Keratinocyte (primary cell): ENCODE measurements at regions not wholly inside any gene's neighbourhood (a gene's known extent, or its start where the extent isn't known, plus 50 kb on each side); places are given as distances from the start of the nearest gene placed in this dataset.

ENCODE experiments used
- EZH2 ChIP-seq: IDR thresholded peaks from one replicate; pipeline ENCODE4 v1.6.1; 2012; ENCODE audit warnings: inconsistent platforms, mild to moderate bottlenecking, low read length, moderate library complexity
- TF ChIP-seq, protein P1 (sequence below), 3 experiments: IDR thresholded peaks in 1 of 3; conservative IDR thresholded peaks in 1 of 3; optimal IDR thresholded peaks in 1 of 3; 2 replicates in 2 of 3; 3 replicates in 1 of 3; pipeline versions ENCODE3 to v1.5.1; 2011; ENCODE audit warnings: low read length in 3 of 3, mild to moderate bottlenecking in 3 of 3, moderate library complexity in 2 of 3, control low read depth in 1 of 3, inconsistent platforms in 1 of 3; ENCODE audit not compliant: insufficient read depth in 2 of 3; ENCODE audit errors: extremely low read depth in 1 of 3

DNA sequence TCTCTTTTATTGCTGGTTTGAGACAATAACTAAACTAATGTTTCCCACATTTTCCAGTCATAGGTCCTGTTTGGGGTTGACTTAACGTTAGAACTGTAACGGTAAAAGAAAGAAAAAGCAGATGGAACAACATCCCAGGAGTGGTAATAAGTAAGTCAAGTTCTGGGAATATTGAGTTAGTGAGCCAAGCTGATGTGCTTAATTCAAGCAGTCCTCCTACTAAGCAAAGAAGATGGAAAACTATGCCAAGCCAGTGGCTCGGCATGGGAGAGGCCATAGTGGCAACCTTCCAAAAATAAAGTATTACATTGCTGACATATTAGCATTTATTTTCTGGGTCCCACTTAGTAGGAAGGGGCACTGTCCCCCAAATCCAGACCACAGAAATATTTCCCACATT lies 161.7 kb upstream of the CDH5 start:
- TF ChIP-seq, protein P1, sequence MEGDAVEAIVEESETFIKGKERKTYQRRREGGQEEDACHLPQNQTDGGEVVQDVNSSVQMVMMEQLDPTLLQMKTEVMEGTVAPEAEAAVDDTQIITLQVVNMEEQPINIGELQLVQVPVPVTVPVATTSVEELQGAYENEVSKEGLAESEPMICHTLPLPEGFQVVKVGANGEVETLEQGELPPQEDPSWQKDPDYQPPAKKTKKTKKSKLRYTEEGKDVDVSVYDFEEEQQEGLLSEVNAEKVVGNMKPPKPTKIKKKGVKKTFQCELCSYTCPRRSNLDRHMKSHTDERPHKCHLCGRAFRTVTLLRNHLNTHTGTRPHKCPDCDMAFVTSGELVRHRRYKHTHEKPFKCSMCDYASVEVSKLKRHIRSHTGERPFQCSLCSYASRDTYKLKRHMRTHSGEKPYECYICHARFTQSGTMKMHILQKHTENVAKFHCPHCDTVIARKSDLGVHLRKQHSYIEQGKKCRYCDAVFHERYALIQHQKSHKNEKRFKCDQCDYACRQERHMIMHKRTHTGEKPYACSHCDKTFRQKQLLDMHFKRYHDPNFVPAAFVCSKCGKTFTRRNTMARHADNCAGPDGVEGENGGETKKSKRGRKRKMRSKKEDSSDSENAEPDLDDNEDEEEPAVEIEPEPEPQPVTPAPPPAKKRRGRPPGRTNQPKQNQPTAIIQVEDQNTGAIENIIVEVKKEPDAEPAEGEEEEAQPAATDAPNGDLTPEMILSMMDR (optimal IDR thresholded peaks at IDR 0.05 in 1 of 3, IDR thresholded peaks at IDR 0.05 in 1 of 3, conservative IDR thresholded peaks at IDR 0.05 in 1 of 3; ENCODE audit: extremely low read depth in 1 of 3, insufficient read depth in 2 of 3, low read length in 3 of 3), result no peak
- TF ChIP-seq EZH2, result no peak
